Fibroblast of lung (primary cell): ENCODE measurements at regions not wholly inside any gene's neighbourhood (a gene's known extent, or its start where the extent isn't known, plus 50 kb on each side); places are given as distances from the start of the nearest gene placed in this dataset.

ENCODE experiments used
- DNase-seq, 2 donors: peaks; one replicate each; pipeline versions ENCODE4 v3.0.0 to v3.0.0-alpha.2; 2010; ENCODE audit warnings: low read depth in 2 of 2
- H2AFZ ChIP-seq: 2 replicates; pipeline ENCODE4 v1.5.1; 2012; ENCODE audit warnings: low read length, control low read depth, inconsistent platforms
- H3K27ac ChIP-seq: 2 replicates; pipeline ENCODE4 v1.5.1; 2011; ENCODE audit warnings: low read length, control low read depth; ENCODE audit not compliant: insufficient read depth
- H3K27me3 ChIP-seq: 2 replicates; pipeline ENCODE4 v1.5.1; 2011; ENCODE audit warnings: mild to moderate bottlenecking, low read length; ENCODE audit not compliant: control insufficient read depth, insufficient read depth
- H3K36me3 ChIP-seq: 2 replicates; pipeline ENCODE4 v1.5.1; 2011; ENCODE audit warnings: low read length; ENCODE audit not compliant: control insufficient read depth, insufficient read depth
- H3K4me1 ChIP-seq: 2 replicates; pipeline ENCODE4 v1.5.1; 2011; ENCODE audit warnings: low read length; ENCODE audit not compliant: control insufficient read depth, insufficient read depth; ENCODE audit errors: extremely low read depth
- H3K4me2 ChIP-seq: 2 replicates; pipeline ENCODE4 v1.5.1; 2011; ENCODE audit warnings: low read length, control low read depth; ENCODE audit not compliant: insufficient read depth; ENCODE audit errors: extremely low read depth
- H3K4me3 ChIP-seq, 4 experiments: fragments of 200-600 bp in 1 of 4; sonication (generic) in 1 of 4; replicated peaks in 1 of 4; 2 replicates each; pipeline ENCODE4 v1.5.1; 2011 to 2016; ENCODE audit warnings: low read length in 4 of 4, low read depth in 3 of 4, mild to moderate bottlenecking in 3 of 4, control low read depth in 2 of 4, inconsistent platforms in 1 of 4, mixed read lengths in 1 of 4; ENCODE audit not compliant: insufficient read depth in 1 of 4; ENCODE audit errors: control extremely low read depth in 1 of 4
- H3K79me2 ChIP-seq: 2 replicates; pipeline ENCODE4 v1.5.1; 2012; ENCODE audit warnings: mild to moderate bottlenecking, low read length, inconsistent platforms; ENCODE audit not compliant: control insufficient read depth, insufficient read depth
- H3K9ac ChIP-seq: 2 replicates; pipeline ENCODE4 v1.5.1; 2011; ENCODE audit warnings: mild to moderate bottlenecking, low read length, control low read depth; ENCODE audit not compliant: insufficient read depth
- H3K9me3 ChIP-seq: 2 replicates; pipeline ENCODE4 v1.5.1; 2012; ENCODE audit warnings: low read depth, low read length; ENCODE audit not compliant: control insufficient read depth, insufficient read depth
- H4K20me1 ChIP-seq: 2 replicates; pipeline ENCODE4 v1.5.1; 2011; ENCODE audit warnings: low read length; ENCODE audit not compliant: control insufficient read depth, insufficient read depth; ENCODE audit errors: extremely low read depth
- CTCF ChIP-seq, 2 donors: IDR thresholded peaks in 1 of 2; conservative IDR thresholded peaks in 1 of 2; 1 replicate in 1 of 2; 2 replicates in 1 of 2; pipeline ENCODE4 v1.5.1; 2011 to 2012; ENCODE audit warnings: low read length in 2 of 2, control low read depth in 1 of 2, inconsistent platforms in 1 of 2, low read depth in 1 of 2, mild to moderate bottlenecking in 1 of 2
- EZH2 ChIP-seq: IDR thresholded peaks from 2 replicates; pipeline ENCODE4 v1.5.1; 2012; ENCODE audit warnings: low read length, control low read depth, mild to moderate bottlenecking; ENCODE audit errors: missing control alignments

- no peak for TF ChIP-seq CTCF (conservative IDR thresholded peaks at IDR 0.05 in 1 of 2, IDR thresholded peaks at IDR 0.05 in 1 of 2; ENCODE audit: low read depth in 1 of 2, low read length in 2 of 2)
- peak; percentile 87 for TF ChIP-seq EZH2
- H3K27me3 ChIP-seq, result peaks cover 10% of the 10 kb centered on the region
- no peak overlapping the region for H3K27ac ChIP-seq
- peak overlapping the region; percentile 51 for H3K4me2 ChIP-seq
- no peaks in the 10 kb centered on the region for H3K9me3 ChIP-seq
- no peaks in the 10 kb centered on the region for H4K20me1 ChIP-seq
- H3K4me1 ChIP-seq, result no peaks in the 10 kb centered on the region
- peak overlapping the region in 2 of 4 experiments; percentile 20 to 21 for H3K4me3 ChIP-seq
- H3K36me3 ChIP-seq, result no peaks in the 10 kb centered on the region
- no peak overlapping the region for H3K9ac ChIP-seq
- peak; percentile 14 to 15 for DNase-seq
- no peak overlapping the region for H2AFZ ChIP-seq
- no peaks in the 10 kb centered on the region for H3K79me2 ChIP-seq
Observed at GRCh38 chr4:183797445-183798300, 107.4 kb upstream of the STOX2 start.

GRCh38 chr4:183798301-183799253, 106.5 kb upstream of the STOX2 start:
- peaks cover 10% of the 10 kb centered on the region for H3K27me3 ChIP-seq
- no peaks in the 10 kb centered on the region for H3K9me3 ChIP-seq
- TF ChIP-seq EZH2, result peak; percentile 45
- TF ChIP-seq CTCF (conservative IDR thresholded peaks at IDR 0.05 in 1 of 2, IDR thresholded peaks at IDR 0.05 in 1 of 2; ENCODE audit: low read depth in 1 of 2, low read length in 2 of 2), result no peak
- no peaks in the 10 kb centered on the region for H3K36me3 ChIP-seq
- no peak overlapping the region for H3K4me3 ChIP-seq
- no peak overlapping the region for H2AFZ ChIP-seq
- no peak for DNase-seq
- no peak overlapping the region for H3K27ac ChIP-seq
- no peak overlapping the region for H3K9ac ChIP-seq
- no peaks in the 10 kb centered on the region for H3K4me1 ChIP-seq
- no peaks in the 10 kb centered on the region for H4K20me1 ChIP-seq
- H3K4me2 ChIP-seq, result no peak overlapping the region
- H3K79me2 ChIP-seq, result no peaks in the 10 kb centered on the region
